ENCODE measurements at regions not wholly inside any gene's neighbourhood (a gene's known extent, or its start where the extent isn't known, plus 50 kb on each side); places are given as distances from the start of the nearest gene placed in this dataset.

- TF ChIP-seq TCF4 (CRISPR knock-in tag; IDR thresholded peaks at IDR 0.05; ENCODE audit: borderline replicate concordance) (no peak), TOX (CRISPR knock-in tag; IDR thresholded peaks at IDR 0.05; ENCODE audit: borderline replicate concordance) (peak; percentile 49; the same call in 1 of the 2 replicates), ZNF70 (CRISPR knock-in tag; IDR thresholded peaks at IDR 0.05) (no peak), BACH2 (CRISPR knock-in tag; IDR thresholded peaks at IDR 0.05; ENCODE audit: borderline replicate concordance) (no peak), GLIS3 (CRISPR knock-in tag; IDR thresholded peaks at IDR 0.05) (no peak), ZNF565 (CRISPR knock-in tag; conservative IDR thresholded peaks at IDR 0.05; ENCODE audit: low read depth) (no peak), ISL1 (CRISPR knock-in tag; IDR thresholded peaks at IDR 0.05) (no peak), CSDC2 (CRISPR knock-in tag; IDR thresholded peaks at IDR 0.05) (no peak)
- ATAC-seq, result peak; percentile 78
These were observed 605.1 kb downstream of the PCDH18 start for GRCh38 chr4:136927172-136927571.

- no peak for TF ChIP-seq ZFP3 (CRISPR knock-in tag; IDR thresholded peaks at IDR 0.05)
- no peak for TF ChIP-seq OSR1 (CRISPR knock-in tag; IDR thresholded peaks at IDR 0.05)
- TF ChIP-seq TSHZ2 (CRISPR knock-in tag; IDR thresholded peaks at IDR 0.05), result no peak
- no peak for TF ChIP-seq ZNF565 (CRISPR knock-in tag; conservative IDR thresholded peaks at IDR 0.05; ENCODE audit: low read depth)
- no peak for TF ChIP-seq SNAI2 (CRISPR knock-in tag; IDR thresholded peaks at IDR 0.05)
These were observed 607.1 kb downstream of the PCDH18 start for GRCh38 chr4:136925203-136925602.

GRCh38 chr4:136922066-136922465 is 610.2 kb downstream of the PCDH18 start:
- TF ChIP-seq CSRNP3 (CRISPR knock-in tag; IDR thresholded peaks at IDR 0.05) (no peak), ARNTL (CRISPR knock-in tag; IDR thresholded peaks at IDR 0.05; ENCODE audit: borderline replicate concordance, low read depth) (no peak), ZFP30 (CRISPR knock-in tag; IDR thresholded peaks at IDR 0.05) (no peak), ZFP3 (CRISPR knock-in tag; IDR thresholded peaks at IDR 0.05) (no peak), SNAI2 (CRISPR knock-in tag; IDR thresholded peaks at IDR 0.05) (no peak), GLIS3 (CRISPR knock-in tag; IDR thresholded peaks at IDR 0.05) (no peak), ESRRG (CRISPR knock-in tag; IDR thresholded peaks at IDR 0.05) (no peak), ZC3H10 (CRISPR knock-in tag; IDR thresholded peaks at IDR 0.05) (no peak), PATZ1 (CRISPR knock-in tag; IDR thresholded peaks at IDR 0.05; ENCODE audit: borderline replicate concordance) (no peak), OSR1 (CRISPR knock-in tag; IDR thresholded peaks at IDR 0.05) (no peak), TCF4 (CRISPR knock-in tag; IDR thresholded peaks at IDR 0.05; ENCODE audit: borderline replicate concordance) (no peak)
- no peak for ATAC-seq

More at GRCh38 chr4:136925203-136925602, 607.1 kb downstream of the PCDH18 start:
- no peak for ATAC-seq

- ATAC-seq, result no peak
- TF ChIP-seq BACH2 (CRISPR knock-in tag; IDR thresholded peaks at IDR 0.05; ENCODE audit: borderline replicate concordance) (no peak), ZNF70 (CRISPR knock-in tag; IDR thresholded peaks at IDR 0.05) (no peak), ARNTL (CRISPR knock-in tag; IDR thresholded peaks at IDR 0.05; ENCODE audit: borderline replicate concordance, low read depth) (no peak), CSRNP3 (CRISPR knock-in tag; IDR thresholded peaks at IDR 0.05) (no peak), SNAI2 (CRISPR knock-in tag; IDR thresholded peaks at IDR 0.05) (no peak), OSR1 (CRISPR knock-in tag; IDR thresholded peaks at IDR 0.05) (no peak), ISL1 (CRISPR knock-in tag; IDR thresholded peaks at IDR 0.05) (no peak), ZC3H10 (CRISPR knock-in tag; IDR thresholded peaks at IDR 0.05) (no peak), TOX (CRISPR knock-in tag; IDR thresholded peaks at IDR 0.05; ENCODE audit: borderline replicate concordance) (no peak), POU6F1 (CRISPR knock-in tag; IDR thresholded peaks at IDR 0.05; ENCODE audit: borderline replicate concordance, low read depth) (no peak), TCF4 (CRISPR knock-in tag; IDR thresholded peaks at IDR 0.05; ENCODE audit: borderline replicate concordance) (no peak), PPARA (CRISPR knock-in tag; IDR thresholded peaks at IDR 0.05; ENCODE audit: borderline replicate concordance) (no peak), ZFP30 (CRISPR knock-in tag; IDR thresholded peaks at IDR 0.05) (no peak), CREB5 (CRISPR knock-in tag; IDR thresholded peaks at IDR 0.05; ENCODE audit: low read depth) (no peak), ZNF565 (CRISPR knock-in tag; conservative IDR thresholded peaks at IDR 0.05; ENCODE audit: low read depth) (no peak)
These were observed 612.0 kb downstream of the PCDH18 start for GRCh38 chr4:136920092-136920881.

Data from SK-N-SH treated with all-trans-retinoic acid at 6 μM for 48 hours (cell line).